ENCODE measurements at regions not wholly inside any gene's neighbourhood (a gene's known extent, or its start where the extent isn't known, plus 50 kb on each side); places are given as distances from the start of the nearest gene placed in this dataset.

DNA sequence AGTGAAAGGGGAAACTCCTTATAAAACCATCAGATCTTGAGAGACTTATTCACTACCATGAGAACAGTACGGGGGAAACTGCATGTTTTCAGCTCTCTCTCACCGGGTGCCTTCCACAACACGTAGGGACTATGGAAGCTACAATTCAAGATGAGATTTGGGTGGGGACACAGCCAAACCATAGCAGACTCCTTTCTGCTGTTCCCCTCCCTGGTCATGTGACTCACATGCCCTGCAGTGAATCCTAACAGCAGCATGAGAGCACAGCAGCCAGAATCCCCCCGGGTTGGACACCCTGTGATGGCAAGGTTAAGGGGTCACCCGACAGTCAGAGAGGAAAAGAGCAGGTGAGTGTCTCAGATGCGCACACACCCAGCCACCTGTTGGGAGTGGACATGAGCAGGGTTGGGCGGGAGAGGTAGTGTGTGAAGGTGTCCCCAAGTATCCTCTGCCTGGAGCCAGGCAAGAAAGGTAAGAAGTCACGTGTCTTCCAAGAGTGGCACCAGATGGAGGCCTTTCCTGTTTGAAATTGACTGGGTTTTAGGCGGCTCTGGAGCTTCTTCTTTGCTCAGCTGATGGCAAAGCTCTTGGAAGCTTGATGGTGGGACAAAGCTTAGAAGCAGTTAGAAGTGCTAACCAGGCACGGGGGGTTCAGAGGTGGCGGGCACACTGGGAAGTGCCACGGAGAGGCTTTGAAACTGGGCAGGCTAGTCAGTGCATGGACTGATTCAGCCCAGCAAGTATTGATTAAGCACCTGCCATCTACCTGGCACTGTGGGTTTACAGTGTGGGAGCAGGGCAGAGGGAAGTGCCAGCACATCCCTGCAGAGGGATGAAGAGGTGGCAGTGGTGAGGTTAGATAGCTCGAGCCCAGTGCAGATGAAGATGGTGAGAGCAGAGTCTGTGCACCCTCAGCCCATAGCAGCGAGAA is 68.7 kb downstream of the RHOB start:
- no peak overlapping the region for H3K9ac ChIP-seq (replicated peaks in 1 of 4; ENCODE audit: extremely low read depth in 1 of 4, low read depth in 3 of 4, low read length in 3 of 4)
- no peak overlapping the region for H3K23ac ChIP-seq (ENCODE audit: insufficient read length)
- no peak overlapping the region for H4K5ac ChIP-seq (ENCODE audit: insufficient read length, low read depth, low read length)
- no peak overlapping the region for H3K14ac ChIP-seq (ENCODE audit: insufficient read length)
- H3K23me2 ChIP-seq (ENCODE audit: low read depth, low read length): 0 out of 2 replicates have a peak, but pooled peaks cover 2% of the 10 kb centered on the region
- H3K27me3 ChIP-seq (replicated peaks in 1 of 4; ENCODE audit: control insufficient read depth in 3 of 4, extremely low read depth in 1 of 4, insufficient read depth in 3 of 4, low read length in 3 of 4): no peaks in the 10 kb centered on the region
- H2BK15ac ChIP-seq (ENCODE audit: low read length): no peak overlapping the region
- no peak overlapping the region for H4K8ac ChIP-seq (ENCODE audit: extremely low read depth, insufficient read depth, low read length)
- no peak for DNase-seq (ENCODE audit: low read depth in 1 of 2, low spot score in 2 of 2)
- H3K4ac ChIP-seq (replicated peaks; ENCODE audit: insufficient read length, low read depth, low read length): no peak overlapping the region
- peak overlapping the region; percentile 91; the same call in 1 of the 2 replicates for H2AK5ac ChIP-seq (ENCODE audit: low read depth, low read length)
- H3K27ac ChIP-seq (ENCODE audit: low read depth, low read length): no peak overlapping the region
- TF ChIP-seq TAF7 (optimal IDR thresholded peaks at IDR 0.05; ENCODE audit: borderline replicate concordance, low read depth, low read length) (no peak), SP4 (IDR thresholded peaks at IDR 0.05; ENCODE audit: low read length) (no peak)
- H3K4me1 ChIP-seq (replicated peaks in 1 of 4; ENCODE audit: control insufficient read depth in 3 of 4, insufficient read depth in 4 of 4, low read length in 3 of 4): peaks cover 0 to 1% (median 0%) of the 10 kb centered on the region in 4 experiments; a peak in 1 of 7 replicates
- H2BK5ac ChIP-seq (ENCODE audit: low read depth, low read length): no peak overlapping the region
- ChIA-PET POLR2A (ENCODE audit: partially characterized antibody) (no interaction called here), CTCF (ENCODE audit: partially characterized antibody) (interaction anchor here (1.5 kb wide), 1 partner anchor 119 kb away, joined by 3 read pairs; no protein-coding TSS in a partner anchor)
- no peaks in the 10 kb centered on the region for H3K36me3 ChIP-seq (ENCODE audit: control insufficient read depth in 2 of 4, insufficient read depth in 4 of 4, low read length in 3 of 4)
- no peak overlapping the region for H3K4me2 ChIP-seq (ENCODE audit: insufficient read depth in 1 of 2, low read depth in 2 of 2, low read length in 2 of 2)
- H2BK12ac ChIP-seq (ENCODE audit: low read depth, low read length): peak overlapping the region; percentile 27; the same call in 1 of the 2 replicates
- no peak overlapping the region for H4K91ac ChIP-seq (replicated peaks; ENCODE audit: insufficient read length, low read length)
- H3K9me3 ChIP-seq (ENCODE audit: insufficient read depth in 2 of 2, low read depth in 1 of 2, low read length in 1 of 2): no peaks in the 10 kb centered on the region
- H3K18ac ChIP-seq (ENCODE audit: extremely low read depth, low read length): no peak overlapping the region
- H2BK20ac ChIP-seq (ENCODE audit: low read length): peak overlapping the region; percentile 72; the same call in 1 of the 2 replicates
- no peak for FAIRE-seq
- H3K4me3 ChIP-seq (ENCODE audit: extremely low read depth in 1 of 4, insufficient read depth in 2 of 4, low read depth in 3 of 4, low read length in 4 of 4): no peak overlapping the region
- WGBS, 2 experiments (ENCODE audit: extremely low coverage in 1 of 2, insufficient coverage in 1 of 2, insufficient read length in 1 of 2, insufficient replicate concordance in 2 of 2, low coverage in 1 of 2, low lambda C conversion rate in 2 of 2, missing lambda C conversion rate in 1 of 2): 84% methylated on average over 14 of the region's 14 CpGs; no CpG with 5 or more reads in 1 of the 2 experiments
- no peaks in the 10 kb centered on the region for H3K79me2 ChIP-seq (ENCODE audit: control insufficient read depth in 1 of 2, insufficient read depth in 2 of 2, low read length in 2 of 2)
- H3K79me1 ChIP-seq (ENCODE audit: low read depth, low read length): no peaks in the 10 kb centered on the region
- H2AFZ ChIP-seq (ENCODE audit: low read length): no peak overlapping the region
- no peak overlapping the region for H2BK120ac ChIP-seq (replicated peaks; ENCODE audit: low read depth, low read length)
- H4K20me1 ChIP-seq (replicated peaks in 1 of 2; ENCODE audit: control insufficient read depth in 1 of 2, insufficient read depth in 2 of 2, low read length in 2 of 2): no peaks in the 10 kb centered on the region
- no peak overlapping the region for H3K56ac ChIP-seq (replicated peaks; ENCODE audit: insufficient read length, low read depth, low read length)
